NCI-H82 treated with DMSO at 0.1 percent for 48 hours (cell line): ENCODE measurements at regions not wholly inside any gene's neighbourhood (a gene's known extent, or its start where the extent isn't known, plus 50 kb on each side); places are given as distances from the start of the nearest gene placed in this dataset.

Source experiments
- DNase-seq: peaks from one replicate; lab custom pipeline; 2025; ENCODE audit not compliant: unreplicated experiment; lab: John Stamatoyannopoulos, UW

DNA sequence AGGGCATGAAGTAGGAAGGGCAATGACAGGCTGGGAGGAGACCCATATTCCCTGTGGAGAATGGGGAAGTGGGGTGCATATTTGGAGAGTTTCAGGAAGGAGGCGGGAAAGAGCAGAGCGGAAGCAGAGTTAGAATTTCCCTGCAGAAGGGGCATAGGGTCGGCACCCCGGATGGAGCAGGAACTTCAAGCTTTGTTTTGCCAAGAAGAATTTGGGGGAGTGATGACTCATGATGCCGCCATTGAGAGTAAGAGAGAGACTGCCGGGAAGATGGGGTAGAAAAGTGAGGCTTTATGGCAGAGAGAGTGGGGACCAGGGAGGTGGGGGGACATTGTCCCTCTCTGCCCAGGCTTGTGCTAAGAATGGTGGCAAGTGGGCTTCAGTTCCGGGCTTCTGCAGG is 50.3 kb upstream of the EPB41L1 start:
- no peak for DNase-seq
